Smooth muscle cell (in vitro differentiated cells): ENCODE measurements at regions not wholly inside any gene's neighbourhood (a gene's known extent, or its start where the extent isn't known, plus 50 kb on each side); places are given as distances from the start of the nearest gene placed in this dataset.

Source experiments
- DNase-seq: peaks from one replicate; lab custom pipeline; 2025; ENCODE audit not compliant: unreplicated experiment; lab: John Stamatoyannopoulos, UW
- H2AFZ ChIP-seq: fragments of 200-600 bp; sonication (generic); 2 replicates; pipeline ENCODE4 v1.6.0; 2016; ENCODE audit warnings: antibody characterized with exemption, low read depth, mild to moderate bottlenecking
- H3F3A ChIP-seq: fragments of 200-600 bp; sonication (generic); 2 replicates; pipeline ENCODE4 v1.6.0; 2017; ENCODE audit warnings: antibody characterized with exemption, low read depth
- H3K27ac ChIP-seq: fragments of 200-600 bp; sonication (generic); 2 replicates; pipeline ENCODE4 v1.5.1; 2016; ENCODE audit warnings: low read depth, mild to moderate bottlenecking
- H3K27me3 ChIP-seq: fragments of 200-600 bp; sonication (generic); 2 replicates; pipeline ENCODE4 v1.6.1; 2016; ENCODE audit warnings: low read depth, mild to moderate bottlenecking
- H3K36me3 ChIP-seq: fragments of 200-600 bp; sonication (generic); 2 replicates; pipeline ENCODE4 v1.5.1; 2016; ENCODE audit warnings: low read depth
- H3K4me1 ChIP-seq: fragments of 200-600 bp; sonication (generic); 2 replicates; pipeline ENCODE4 v1.5.1; 2016; ENCODE audit warnings: low read depth
- H3K4me2 ChIP-seq: fragments of 200-600 bp; sonication (generic); 2 replicates; pipeline ENCODE4 v1.6.0; 2016; ENCODE audit warnings: mild to moderate bottlenecking
- H3K4me3 ChIP-seq: fragments of 200-600 bp; sonication (generic); 2 replicates; pipeline ENCODE4 v1.5.1; 2016; ENCODE audit warnings: mild to moderate bottlenecking
- H3K79me2 ChIP-seq: fragments of 200-600 bp; sonication (generic); 2 replicates; pipeline ENCODE4 v1.6.0; 2016; ENCODE audit warnings: low read depth, mild to moderate bottlenecking
- H3K9ac ChIP-seq: fragments of 200-600 bp; sonication (generic); 2 replicates; pipeline ENCODE4 v1.6.0; 2016; ENCODE audit warnings: low read depth
- H3K9me3 ChIP-seq: fragments of 200-600 bp; sonication (generic); replicated peaks from 2 replicates; pipeline ENCODE4 v1.5.1; 2016; ENCODE audit warnings: low read depth
- H4K20me1 ChIP-seq: fragments of 200-600 bp; sonication (generic); 2 replicates; pipeline ENCODE4 v1.6.0; 2016; ENCODE audit warnings: low read depth
- CTCF ChIP-seq: fragments of 200-600 bp; sonication (generic); IDR thresholded peaks from 2 replicates; pipeline ENCODE4 v1.5.1; 2017; ENCODE audit warnings: borderline replicate concordance, mild to moderate bottlenecking, antibody characterized with exemption; ENCODE audit not compliant: insufficient read depth, poor library complexity, severe bottlenecking
- WGBS: methylation state at CpG from one replicate; pipeline ENCODE4 v1.1.7; 2016; ENCODE audit warnings: low lambda C conversion rate; 5-methylcytosine and 5-hydroxymethylcytosine counted together

DNA sequence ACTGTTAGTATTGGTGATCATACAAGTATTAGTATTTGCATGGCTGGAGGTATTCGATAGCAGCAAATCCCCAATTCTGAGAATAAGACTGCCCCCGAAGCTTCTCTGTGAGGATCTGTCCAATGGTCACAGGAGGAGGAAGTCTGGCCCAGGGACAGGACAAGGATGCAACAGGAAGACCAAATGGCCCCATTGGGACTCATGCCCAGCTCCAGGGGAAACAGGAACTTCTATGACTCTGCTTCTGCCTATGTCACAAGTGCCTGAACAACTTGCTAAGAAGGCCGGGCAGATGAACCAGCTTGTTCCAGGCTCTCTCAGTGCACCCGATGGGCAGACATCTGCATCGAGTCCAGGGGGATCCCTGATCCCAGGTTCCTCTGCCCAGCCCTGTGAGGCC lies 172.0 kb upstream of the GRB10 start:
- no peak overlapping the region for H2AFZ ChIP-seq
- no peak overlapping the region for H3K4me2 ChIP-seq
- H3F3A ChIP-seq: no peaks in the 10 kb centered on the region
- no peaks in the 10 kb centered on the region for H3K27me3 ChIP-seq
- no peak for DNase-seq
- WGBS: 93% methylated on average over 5 of the region's 5 CpGs
- H3K4me3 ChIP-seq: no peak overlapping the region
- no peak for TF ChIP-seq CTCF
- H3K9ac ChIP-seq: no peak overlapping the region
- H3K4me1 ChIP-seq: peaks cover 6% of the 10 kb centered on the region
- no peaks in the 10 kb centered on the region for H4K20me1 ChIP-seq
- H3K36me3 ChIP-seq: no peaks in the 10 kb centered on the region
- H3K79me2 ChIP-seq: no peaks in the 10 kb centered on the region
- no peak overlapping the region for H3K27ac ChIP-seq
- no peaks in the 10 kb centered on the region for H3K9me3 ChIP-seq

DNA sequence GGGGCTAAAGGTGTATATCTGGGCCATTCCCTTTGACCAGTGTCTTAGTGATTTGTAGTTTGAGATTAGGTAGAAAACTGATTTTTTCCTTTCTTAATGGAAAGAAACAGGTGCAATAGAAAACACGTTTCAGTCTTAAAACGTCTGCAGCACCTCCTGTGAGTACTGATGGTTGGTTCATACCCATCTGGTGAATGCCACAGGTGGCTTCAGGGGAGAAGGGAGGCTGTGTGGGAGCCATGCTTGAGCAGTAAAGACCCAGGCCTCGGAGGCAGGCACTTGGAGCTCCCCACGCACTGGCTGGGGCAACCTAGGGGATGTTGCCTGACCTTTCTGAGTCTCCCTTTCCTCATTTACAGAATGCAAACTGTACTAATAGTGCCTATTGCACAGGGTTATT lies 171.5 kb upstream of the GRB10 start:
- Histone ChIP-seq H3K4me2 (no peak overlapping the region), H3K27ac (no peak overlapping the region)
- WGBS: 85% methylated on average over 4 of the region's 4 CpGs

GRCh38 chr7:50953820-50954219 lies 171.1 kb upstream of the GRB10 start:
- no peaks in the 10 kb centered on the region for H4K20me1 ChIP-seq
- H3K4me2 ChIP-seq: no peak overlapping the region
- no peaks in the 10 kb centered on the region for H3K79me2 ChIP-seq
- no peaks in the 10 kb centered on the region for H3F3A ChIP-seq
- DNase-seq: no peak
- no peak for TF ChIP-seq CTCF
- no peak overlapping the region for H2AFZ ChIP-seq
- WGBS: 67% methylated on average over 3 of the region's 3 CpGs
- peaks cover 6% of the 10 kb centered on the region for H3K4me1 ChIP-seq
- H3K36me3 ChIP-seq: no peaks in the 10 kb centered on the region
- H3K9ac ChIP-seq: no peak overlapping the region
- no peak overlapping the region for H3K4me3 ChIP-seq
- H3K27me3 ChIP-seq: no peaks in the 10 kb centered on the region
- no peaks in the 10 kb centered on the region for H3K9me3 ChIP-seq
- H3K27ac ChIP-seq: no peak overlapping the region

More for the DNA sequence above, 171.5 kb upstream of the GRB10 start:
- DNase-seq: no peak
- H3K27me3 ChIP-seq: no peaks in the 10 kb centered on the region
- no peaks in the 10 kb centered on the region for H3K79me2 ChIP-seq
- no peaks in the 10 kb centered on the region for H3K9me3 ChIP-seq
- H3K4me1 ChIP-seq: peaks cover 6% of the 10 kb centered on the region
- no peaks in the 10 kb centered on the region for H3K36me3 ChIP-seq
- H3F3A ChIP-seq: no peaks in the 10 kb centered on the region
- H4K20me1 ChIP-seq: no peaks in the 10 kb centered on the region
- H3K9ac ChIP-seq: no peak overlapping the region
- no peak overlapping the region for H2AFZ ChIP-seq
- no peak for TF ChIP-seq CTCF
- no peak overlapping the region for H3K4me3 ChIP-seq

DNA sequence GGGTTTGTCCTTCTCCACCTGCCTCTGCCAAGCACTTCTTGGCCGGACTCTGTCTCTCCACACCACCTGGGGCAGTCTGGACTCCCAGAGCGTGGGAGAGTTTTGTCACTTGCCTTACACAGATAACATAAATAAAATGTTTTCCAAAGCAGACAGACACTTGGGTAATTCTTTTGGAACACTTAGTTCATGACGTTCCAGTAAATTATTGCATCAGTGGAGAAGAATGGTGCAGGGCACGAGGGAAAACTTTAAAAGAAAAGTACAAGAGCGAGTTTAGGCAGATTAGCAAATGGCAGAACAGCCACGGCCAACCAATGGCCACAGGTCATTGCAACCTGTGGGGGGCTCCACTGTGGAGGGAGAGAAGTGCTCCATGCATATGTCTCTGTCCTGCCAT lies 170.6 kb upstream of the GRB10 start:
- Histone ChIP-seq H2AFZ (no peak overlapping the region), H3K36me3 (no peaks in the 10 kb centered on the region), H3K9ac (no peak overlapping the region), H3K4me1 (peaks cover 6% of the 10 kb centered on the region), H4K20me1 (no peaks in the 10 kb centered on the region), H3F3A (no peaks in the 10 kb centered on the region), H3K27me3 (no peaks in the 10 kb centered on the region), H3K9me3 (no peaks in the 10 kb centered on the region), H3K79me2 (no peaks in the 10 kb centered on the region), H3K27ac (no peak overlapping the region), H3K4me3 (no peak overlapping the region), H3K4me2 (no peak overlapping the region)
- no peak for DNase-seq
- no peak for TF ChIP-seq CTCF
- WGBS: 76% methylated on average over 6 of the region's 6 CpGs
